A549 (cell line): ENCODE measurements at regions not wholly inside any gene's neighbourhood (a gene's known extent, or its start where the extent isn't known, plus 50 kb on each side); places are given as distances from the start of the nearest gene placed in this dataset.

Experiments
- CHD2 ChIP-seq: fragments of 150-350 bp; IDR thresholded peaks from 2 replicates; pipeline ENCODE4 v1.6.1; 2014; ENCODE audit warnings: low read length; ENCODE audit not compliant: partially characterized antibody
- CHD4 ChIP-seq: fragments of 200-600 bp; sonication (generic); IDR thresholded peaks from 2 replicates; pipeline ENCODE4 v1.6.1; 2016; ENCODE audit warnings: antibody characterized with exemption, mild to moderate bottlenecking, borderline replicate concordance
- CTCF ChIP-seq: fragments of >200 bp; sonication (Bioruptor Twin); formaldehyde crosslinking; IDR thresholded peaks from 3 replicates; pipeline ENCODE4 v1.5.1; 2016
- EHMT2 ChIP-seq: fragments of 200-600 bp; sonication (generic); IDR thresholded peaks from 2 replicates; pipeline ENCODE4 v1.6.1; 2016; ENCODE audit warnings: antibody characterized with exemption, low read depth, mild to moderate bottlenecking, moderate library complexity
- ELK1 ChIP-seq: fragments of 150-350 bp; IDR thresholded peaks from 2 replicates; pipeline ENCODE4 v1.6.1; 2014; ENCODE audit warnings: low read depth, mild to moderate bottlenecking, low read length
- EP300 ChIP-seq, 2 experiments: fragments of >200 bp; sonication (Bioruptor Twin); formaldehyde crosslinking; IDR thresholded peaks; 2 replicates in 1 of 2; 3 replicates in 1 of 2; pipeline ENCODE4 v1.6.1; 2016 to 2017
- HOXA7 ChIP-seq: fragments of 250-450 bp; sonication (Bioruptor Pico); IDR thresholded peaks from 2 replicates; pipeline ENCODE4 v1.5.0; 2020; ENCODE audit warnings: mild to moderate bottlenecking, moderate library complexity
- NFE2L2 ChIP-seq: fragments of 150-350 bp; conservative IDR thresholded peaks from 2 replicates; pipeline ENCODE4 v1.6.1; 2014; ENCODE audit warnings: low read length
- POLR2A ChIP-seq: IDR thresholded peaks from 2 replicates; pipeline ENCODE4 v1.6.1; 2012; ENCODE audit warnings: mild to moderate bottlenecking, low read length
- RFX5 ChIP-seq: fragments of 450-650 bp; IDR thresholded peaks from 2 replicates; pipeline ENCODE4 v1.7.1; 2014; ENCODE audit warnings: antibody characterized with exemption, mild to moderate bottlenecking, moderate library complexity
- TP53 ChIP-seq: fragments of 250-450 bp; sonication (Bioruptor Pico); IDR thresholded peaks from 2 replicates; pipeline ENCODE4 v1.5.0; 2021; ENCODE audit warnings: mild to moderate bottlenecking, moderate library complexity
- USF2 ChIP-seq: fragments of 450-650 bp; IDR thresholded peaks from 2 replicates; pipeline ENCODE4 v1.6.1; 2014; ENCODE audit warnings: antibody characterized with exemption
- ZFP36 ChIP-seq: fragments of 450-650 bp; IDR thresholded peaks from 2 replicates; pipeline ENCODE4 v1.6.1; 2014; ENCODE audit warnings: borderline replicate concordance; ENCODE audit not compliant: partially characterized antibody

- TF ChIP-seq CTCF (no peak), RFX5 (no peak), TP53 (CRISPR knock-in tag) (no peak), EP300 (IDR thresholded peaks at IDR 0.05) (no peak), ZFP36 (no peak), POLR2A (no peak), ELK1 (no peak), HOXA7 (CRISPR knock-in tag) (no peak), USF2 (no peak), NFE2L2 (no peak), EHMT2 (no peak), CHD2 (no peak), CHD4 (no peak)
Measured at GRCh38 chr2:145897151-145897550, 1377.2 kb upstream of the ZEB2 start.
